ENCODE measurements at regions not wholly inside any gene's neighbourhood (a gene's known extent, or its start where the extent isn't known, plus 50 kb on each side); places are given as distances from the start of the nearest gene placed in this dataset.

GRCh38 chr12:102653406-102653805 is 173.0 kb upstream of the IGF1 start:
- Histone ChIP-seq H2BK15ac (ENCODE audit: low read length) (no peak overlapping the region), H2BK12ac (ENCODE audit: low read depth, low read length) (no peak overlapping the region), H2BK5ac (ENCODE audit: low read depth, low read length) (no peak overlapping the region), H2BK120ac (replicated peaks; ENCODE audit: low read depth, low read length) (no peak overlapping the region), H3K4me1 (replicated peaks in 1 of 4; ENCODE audit: control insufficient read depth in 3 of 4, insufficient read depth in 4 of 4, low read length in 3 of 4) (no peaks in the 10 kb centered on the region), H3K4ac (replicated peaks; ENCODE audit: insufficient read length, low read depth, low read length) (no peak overlapping the region), H3K27ac (ENCODE audit: low read depth, low read length) (no peak overlapping the region), H4K91ac (replicated peaks; ENCODE audit: insufficient read length, low read length) (no peak overlapping the region), H3K4me3 (ENCODE audit: extremely low read depth in 1 of 4, insufficient read depth in 2 of 4, low read depth in 3 of 4, low read length in 4 of 4) (no peak overlapping the region), H3K27me3 (replicated peaks in 1 of 4; ENCODE audit: control insufficient read depth in 3 of 4, extremely low read depth in 1 of 4, insufficient read depth in 3 of 4, low read length in 3 of 4) (no peaks in the 10 kb centered on the region), H2BK20ac (ENCODE audit: low read length) (no peak overlapping the region), H3K4me2 (ENCODE audit: insufficient read depth in 1 of 2, low read depth in 2 of 2, low read length in 2 of 2) (no peak overlapping the region), H3K9me3 (ENCODE audit: insufficient read depth in 2 of 2, low read depth in 1 of 2, low read length in 1 of 2) (peaks cover 8 to 13% of the 10 kb centered on the region in 2 experiments), H3K36me3 (ENCODE audit: control insufficient read depth in 2 of 4, insufficient read depth in 4 of 4, low read length in 3 of 4) (no peaks in the 10 kb centered on the region), H4K5ac (ENCODE audit: insufficient read length, low read depth, low read length) (no peak overlapping the region), H3K9ac (replicated peaks in 1 of 4; ENCODE audit: extremely low read depth in 1 of 4, low read depth in 3 of 4, low read length in 3 of 4) (no peak overlapping the region), H3K79me2 (ENCODE audit: control insufficient read depth in 1 of 2, insufficient read depth in 2 of 2, low read length in 2 of 2) (no peaks in the 10 kb centered on the region), H4K20me1 (replicated peaks in 1 of 2; ENCODE audit: control insufficient read depth in 1 of 2, insufficient read depth in 2 of 2, low read length in 2 of 2) (no peaks in the 10 kb centered on the region), H3K56ac (replicated peaks; ENCODE audit: insufficient read length, low read depth, low read length) (no peak overlapping the region), H2AK5ac (ENCODE audit: low read depth, low read length) (no peak overlapping the region), H3K14ac (ENCODE audit: insufficient read length) (no peak overlapping the region), H2AFZ (ENCODE audit: low read length) (no peak overlapping the region), H4K8ac (ENCODE audit: extremely low read depth, insufficient read depth, low read length) (no peak overlapping the region), H3K79me1 (ENCODE audit: low read depth, low read length) (no peaks in the 10 kb centered on the region), H3K23ac (ENCODE audit: insufficient read length) (no peak overlapping the region), H3K23me2 (ENCODE audit: low read depth, low read length) (no peaks in the 10 kb centered on the region), H3K18ac (ENCODE audit: extremely low read depth, low read length) (no peak overlapping the region)
- DNase-seq (ENCODE audit: low read depth in 1 of 2, low spot score in 2 of 2), result no peak
- TF ChIP-seq SAP30 (IDR thresholded peaks at IDR 0.05; ENCODE audit: insufficient read depth, insufficient replicate concordance, low read length), result no peak
- no peak for TF ChIP-seq SP1 (IDR thresholded peaks at IDR 0.05; ENCODE audit: low read depth, low read length)
- TF ChIP-seq TCF12 (IDR thresholded peaks at IDR 0.05; ENCODE audit: low read depth, low read length), result no peak
- TF ChIP-seq EP300 (IDR thresholded peaks at IDR 0.05; ENCODE audit: borderline replicate concordance in 1 of 2, low read depth in 2 of 2, low read length in 2 of 2), result no peak
- TF ChIP-seq SUZ12 (IDR thresholded peaks at IDR 0.05; ENCODE audit: low read length), result no peak
- no peak for TF ChIP-seq TAF1 (IDR thresholded peaks at IDR 0.05; ENCODE audit: low read depth, low read length)
- no peak for TF ChIP-seq RNF2 (IDR thresholded peaks at IDR 0.05; ENCODE audit: borderline replicate concordance, low read depth, low read length, missing control alignments, poor library complexity, severe bottlenecking)
- TF ChIP-seq CREB1 (IDR thresholded peaks at IDR 0.05), result no peak
- no peak for TF ChIP-seq GTF2F1 (IDR thresholded peaks at IDR 0.05; ENCODE audit: borderline replicate concordance, low read depth, low read length)
- POLR2A ChIA-PET (ENCODE audit: partially characterized antibody), result no interaction called here
- WGBS, 2 experiments (ENCODE audit: extremely low coverage in 1 of 2, insufficient coverage in 1 of 2, insufficient read length in 1 of 2, insufficient replicate concordance in 2 of 2, low coverage in 1 of 2, low lambda C conversion rate in 2 of 2, missing lambda C conversion rate in 1 of 2), result 96% methylated on average over 2 of the region's 2 CpGs; no CpG with 5 or more reads in 1 of the 2 experiments
- CTCF ChIA-PET (ENCODE audit: partially characterized antibody), result interaction anchor here (0.8 to 0.9 kb wide), 2 partner anchors 56 kb away, joined by 3 read pairs; no protein-coding TSS in a partner anchor
- no peak for FAIRE-seq

Data from H1 (cell line).